Cardiac muscle cell (in vitro differentiated cells and primary cell): ENCODE measurements at regions not wholly inside any gene's neighbourhood (a gene's known extent, or its start where the extent isn't known, plus 50 kb on each side); places are given as distances from the start of the nearest gene placed in this dataset.
"Not testable (repeated sequence)": the region's sequence is repeated elsewhere in the genome, so short reads cannot be mapped to it uniquely, and the experiment has no call there.

ENCODE experiments used
- DNase-seq, 2 donors: peaks; one replicate each; pipeline versions ENCODE4 v3.0.0 to v3.0.0-alpha.2; 2010 to 2017; ENCODE audit warnings: low read depth in 1 of 2, low spot score in 1 of 2
- H3K27ac ChIP-seq: fragments of 200-600 bp; sonication (generic); 2 replicates; pipeline ENCODE4 v1.5.1; 2016
- H3K27me3 ChIP-seq: fragments of 200-600 bp; sonication (generic); 2 replicates; pipeline ENCODE4 v1.6.0; 2016; ENCODE audit warnings: control low read depth
- H3K36me3 ChIP-seq: fragments of 200-600 bp; sonication (generic); 2 replicates; pipeline ENCODE4 v1.5.1; 2016; ENCODE audit warnings: control low read depth
- H3K4me1 ChIP-seq: fragments of 200-600 bp; sonication (generic); 2 replicates; pipeline ENCODE4 v1.8.1; 2017; ENCODE audit warnings: low read depth, mild to moderate bottlenecking, mixed run types
- H3K4me3 ChIP-seq: fragments of 200-600 bp; sonication (generic); 2 replicates; pipeline ENCODE4 v1.5.1; 2016; ENCODE audit warnings: mild to moderate bottlenecking
- H3K9me3 ChIP-seq: fragments of 200-600 bp; sonication (generic); 2 replicates; pipeline ENCODE4 v1.5.1; 2017; ENCODE audit warnings: low read depth, mild to moderate bottlenecking, control low read depth
- TF ChIP-seq, protein P1 (sequence below): IDR thresholded peaks from 2 replicates; pipeline ENCODE4 v1.5.1; 2012; ENCODE audit warnings: low read depth, mild to moderate bottlenecking, low read length

DNA sequence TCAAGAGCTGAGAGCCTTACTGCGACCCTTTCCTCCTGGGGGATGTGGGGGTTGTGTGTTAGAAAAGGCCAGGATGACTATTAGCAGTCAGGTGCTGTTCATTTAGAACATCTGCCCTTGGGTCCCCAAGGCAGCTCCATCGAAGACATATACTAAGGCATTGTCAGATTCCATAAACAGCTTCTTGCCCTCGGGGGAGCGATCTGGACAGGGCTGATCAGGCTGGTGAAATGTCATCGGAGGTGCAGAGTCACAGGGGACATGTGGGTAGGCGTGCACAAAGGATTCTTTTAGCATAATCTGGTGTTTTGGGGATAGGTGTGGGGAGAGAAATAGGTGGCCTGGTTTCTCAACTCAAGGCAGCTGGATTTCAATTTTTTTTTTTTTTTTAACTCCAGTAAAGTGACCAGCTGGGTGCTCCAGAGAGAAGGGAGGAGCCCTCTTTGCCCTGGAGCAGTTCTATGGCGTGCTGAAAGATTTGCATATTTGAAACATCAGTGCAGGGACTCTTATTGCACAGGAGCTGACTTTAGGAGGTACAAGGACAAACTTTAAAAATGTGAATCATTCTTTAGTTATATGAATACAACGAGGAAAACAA is 160.1 kb downstream of the SUDS3 start:
- Histone ChIP-seq H3K9me3 (no peaks in the 10 kb centered on the region), H3K27me3 (no peaks in the 10 kb centered on the region), H3K4me3 (no peak overlapping the region), H3K36me3 (no peaks in the 10 kb centered on the region), H3K4me1 (peaks cover 13% of the 10 kb centered on the region), H3K27ac (no peak overlapping the region)
- no peak for DNase-seq
- TF ChIP-seq, protein P1, sequence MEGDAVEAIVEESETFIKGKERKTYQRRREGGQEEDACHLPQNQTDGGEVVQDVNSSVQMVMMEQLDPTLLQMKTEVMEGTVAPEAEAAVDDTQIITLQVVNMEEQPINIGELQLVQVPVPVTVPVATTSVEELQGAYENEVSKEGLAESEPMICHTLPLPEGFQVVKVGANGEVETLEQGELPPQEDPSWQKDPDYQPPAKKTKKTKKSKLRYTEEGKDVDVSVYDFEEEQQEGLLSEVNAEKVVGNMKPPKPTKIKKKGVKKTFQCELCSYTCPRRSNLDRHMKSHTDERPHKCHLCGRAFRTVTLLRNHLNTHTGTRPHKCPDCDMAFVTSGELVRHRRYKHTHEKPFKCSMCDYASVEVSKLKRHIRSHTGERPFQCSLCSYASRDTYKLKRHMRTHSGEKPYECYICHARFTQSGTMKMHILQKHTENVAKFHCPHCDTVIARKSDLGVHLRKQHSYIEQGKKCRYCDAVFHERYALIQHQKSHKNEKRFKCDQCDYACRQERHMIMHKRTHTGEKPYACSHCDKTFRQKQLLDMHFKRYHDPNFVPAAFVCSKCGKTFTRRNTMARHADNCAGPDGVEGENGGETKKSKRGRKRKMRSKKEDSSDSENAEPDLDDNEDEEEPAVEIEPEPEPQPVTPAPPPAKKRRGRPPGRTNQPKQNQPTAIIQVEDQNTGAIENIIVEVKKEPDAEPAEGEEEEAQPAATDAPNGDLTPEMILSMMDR: no peak

DNA sequence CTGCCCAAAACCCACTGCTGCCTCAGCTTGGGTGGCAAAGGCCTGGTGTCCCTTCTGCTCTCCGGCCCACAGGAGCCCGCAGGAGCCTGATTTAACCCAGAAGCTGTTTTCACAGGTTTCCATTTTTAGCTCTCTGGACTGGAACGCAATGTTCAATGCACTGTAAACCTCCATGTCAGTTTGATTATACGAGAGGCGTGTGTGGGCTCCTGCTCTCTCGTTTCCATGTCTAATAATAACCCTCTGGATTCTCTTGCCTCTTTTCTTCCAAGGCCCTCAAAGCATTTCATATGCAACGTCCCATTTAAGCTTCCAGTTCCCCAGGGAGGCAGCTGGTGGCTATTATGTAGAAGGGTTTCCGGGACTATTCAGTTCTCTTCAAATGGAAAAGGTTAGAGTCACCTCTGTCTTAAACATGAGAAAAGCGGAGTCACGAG is 161.1 kb downstream of the SUDS3 start:
- Histone ChIP-seq H3K9me3 (no peaks in the 10 kb centered on the region), H3K4me1 (peaks cover 13% of the 10 kb centered on the region), H3K4me3 (no peak overlapping the region), H3K36me3 (no peaks in the 10 kb centered on the region), H3K27ac (peak overlapping the region; percentile 94), H3K27me3 (no peaks in the 10 kb centered on the region)
- DNase-seq: peak in 1 of 2 donors; percentile 68
- TF ChIP-seq, protein P1: no peak

DNA sequence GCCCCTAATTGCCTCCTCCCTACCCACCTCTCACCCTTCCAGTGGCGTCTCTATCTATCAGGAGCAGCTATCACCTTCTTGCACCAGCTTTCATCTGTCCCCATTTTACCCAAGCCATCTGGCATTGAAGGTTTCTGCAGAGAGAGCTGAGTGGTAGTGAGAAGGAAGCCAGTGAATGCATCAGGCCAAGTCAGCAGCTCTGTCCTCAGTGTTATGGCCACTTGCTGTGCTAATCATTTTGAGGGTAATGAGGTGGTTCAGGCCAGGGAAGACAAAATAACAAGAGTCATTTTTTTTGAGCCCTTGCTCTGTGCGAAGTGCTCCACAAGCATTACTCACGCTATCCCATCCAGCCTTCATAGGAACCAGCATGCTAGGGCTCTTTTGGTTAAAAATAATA is 164.7 kb downstream of the SUDS3 start:
- DNase-seq: no peak
- H3K27ac ChIP-seq: no peak overlapping the region
- peaks cover 13% of the 10 kb centered on the region for H3K4me1 ChIP-seq
- TF ChIP-seq, protein P1: no peak
- H3K9me3 ChIP-seq: no peaks in the 10 kb centered on the region
- no peaks in the 10 kb centered on the region for H3K36me3 ChIP-seq
- no peaks in the 10 kb centered on the region for H3K27me3 ChIP-seq
- no peak overlapping the region for H3K4me3 ChIP-seq

DNA sequence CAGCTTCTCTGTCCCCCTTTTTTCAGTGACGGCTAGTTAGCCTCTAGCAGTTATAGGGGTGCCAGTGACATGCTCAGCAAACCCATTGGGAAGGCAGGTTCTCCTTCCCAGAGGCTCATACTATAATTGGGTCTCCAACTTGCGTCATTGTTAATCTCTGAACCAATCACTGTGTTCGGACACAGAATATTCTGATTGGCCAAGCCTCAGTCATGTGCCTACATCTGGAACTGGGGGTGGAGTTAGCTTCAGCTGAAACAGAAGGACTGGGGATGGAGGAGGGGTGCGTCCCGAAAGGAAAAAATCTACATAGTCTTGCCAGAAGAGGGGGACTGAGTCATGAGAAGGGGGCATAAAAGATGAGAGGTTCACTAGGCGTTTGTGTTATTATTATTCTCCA is 165.6 kb downstream of the SUDS3 start:
- Histone ChIP-seq H3K27ac (no peak overlapping the region), H3K4me1 (peaks cover 13% of the 10 kb centered on the region), H3K4me3 (no peak overlapping the region), H3K9me3 (no peaks in the 10 kb centered on the region), H3K27me3 (no peaks in the 10 kb centered on the region), H3K36me3 (no peaks in the 10 kb centered on the region)
- DNase-seq: no peak
- TF ChIP-seq, protein P1: no peak

DNA sequence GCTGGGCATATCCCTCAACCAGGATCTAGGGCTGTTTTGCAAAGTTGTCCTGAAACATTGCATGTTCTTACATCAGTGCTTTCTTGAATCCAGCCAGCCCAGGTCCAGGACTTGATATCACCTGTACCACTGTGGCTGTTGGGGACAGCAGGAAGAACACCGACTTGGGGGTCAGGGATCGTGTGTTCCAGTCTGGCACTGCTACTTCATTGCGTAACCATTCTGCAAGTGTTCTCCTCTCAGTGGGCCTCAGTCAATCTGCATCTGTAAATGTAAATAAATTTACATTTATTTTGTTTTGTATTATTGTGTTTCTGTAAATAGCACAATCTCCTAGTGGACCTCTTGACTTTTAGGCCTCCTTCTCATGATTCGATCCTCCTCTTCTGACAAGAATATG is 167.3 kb downstream of the SUDS3 start:
- TF ChIP-seq, protein P1: no peak
- DNase-seq: no peak
- H3K4me3 ChIP-seq: no peak overlapping the region
- H3K36me3 ChIP-seq: no peaks in the 10 kb centered on the region
- no peaks in the 10 kb centered on the region for H3K9me3 ChIP-seq
- no peaks in the 10 kb centered on the region for H3K27me3 ChIP-seq
- H3K27ac ChIP-seq: no peak overlapping the region
- no peaks in the 10 kb centered on the region for H3K4me1 ChIP-seq

DNA sequence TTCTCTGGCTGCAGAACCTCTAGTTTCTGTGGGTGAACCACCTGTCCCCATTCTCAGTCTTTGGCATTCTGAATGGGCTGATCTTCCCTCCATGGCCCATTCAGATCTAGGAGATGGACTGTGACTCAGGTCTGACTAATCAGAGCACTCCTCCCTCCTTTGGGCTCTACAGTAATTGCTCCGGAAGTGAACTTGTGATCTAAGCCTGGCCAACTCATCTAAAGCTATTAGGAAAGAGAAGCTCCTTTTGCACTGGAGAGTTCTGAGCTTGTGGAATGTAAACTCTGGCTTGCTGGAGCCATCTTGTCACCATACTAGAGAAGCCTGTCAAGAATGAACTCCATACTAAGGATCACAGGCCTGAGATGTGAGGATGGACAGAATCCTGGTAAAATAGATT is 168.2 kb downstream of the SUDS3 start:
- H3K27me3 ChIP-seq: no peaks in the 10 kb centered on the region
- TF ChIP-seq, protein P1: no peak
- no peaks in the 10 kb centered on the region for H3K9me3 ChIP-seq
- DNase-seq: no peak
- no peak overlapping the region for H3K27ac ChIP-seq
- H3K36me3 ChIP-seq: no peaks in the 10 kb centered on the region
- H3K4me1 ChIP-seq: no peaks in the 10 kb centered on the region
- no peak overlapping the region for H3K4me3 ChIP-seq

DNA sequence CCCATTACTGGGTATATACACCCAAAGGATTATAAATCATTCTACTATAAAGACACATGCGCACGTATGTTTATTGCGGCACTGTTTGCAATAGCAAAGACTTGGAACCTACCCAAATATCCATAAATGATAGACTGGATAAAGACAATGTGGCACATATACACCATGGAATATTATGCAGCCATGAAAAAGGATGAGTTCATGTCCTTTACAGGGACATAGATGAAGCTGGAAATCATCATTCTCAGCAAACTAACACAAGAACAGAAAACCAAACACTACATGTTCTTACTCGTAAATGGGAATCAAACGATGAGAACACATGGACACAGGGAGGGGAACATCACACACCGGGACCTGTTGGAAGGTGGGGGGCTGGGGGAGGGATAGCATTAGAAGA is 171.3 kb downstream of the SUDS3 start:
- H3K36me3 ChIP-seq, H3K4me3 ChIP-seq, H3K27me3 ChIP-seq, H3K4me1 ChIP-seq, H3K9me3 ChIP-seq, DNase-seq, H3K27ac ChIP-seq: not testable (repeated sequence)
